VCaP (cell line): ENCODE measurements at regions not wholly inside any gene's neighbourhood (a gene's known extent, or its start where the extent isn't known, plus 50 kb on each side); places are given as distances from the start of the nearest gene placed in this dataset.

Experiments
- H3K27ac ChIP-seq: fragments of 450-650 bp; 2 replicates; pipeline ENCODE4 v1.5.1; 2017
- CTCF ChIP-seq: fragments of 450-650 bp; conservative IDR thresholded peaks from 2 replicates; pipeline ENCODE4 v1.5.1; 2017; ENCODE audit warnings: mild to moderate bottlenecking, moderate library complexity

DNA sequence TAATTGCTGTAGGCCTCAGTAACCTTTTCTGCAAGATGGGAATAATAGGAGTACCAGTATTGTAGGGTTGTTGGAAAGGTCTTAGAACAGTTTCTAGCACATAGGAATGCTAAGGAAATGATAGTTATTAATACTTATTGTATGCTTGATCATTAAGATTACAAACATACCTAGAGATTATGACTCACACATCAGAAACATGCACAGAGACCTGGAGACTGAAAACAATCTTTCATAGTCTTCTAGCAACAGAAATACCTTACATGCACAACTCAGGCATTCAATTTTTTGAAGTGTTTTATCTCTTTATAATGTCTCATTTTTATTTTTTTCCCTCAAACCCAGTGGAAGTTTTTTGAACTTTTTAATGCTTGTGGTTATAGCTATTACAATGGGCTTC is 104.4 kb upstream of the ZBTB20 start:
- TF ChIP-seq CTCF = no peak

DNA sequence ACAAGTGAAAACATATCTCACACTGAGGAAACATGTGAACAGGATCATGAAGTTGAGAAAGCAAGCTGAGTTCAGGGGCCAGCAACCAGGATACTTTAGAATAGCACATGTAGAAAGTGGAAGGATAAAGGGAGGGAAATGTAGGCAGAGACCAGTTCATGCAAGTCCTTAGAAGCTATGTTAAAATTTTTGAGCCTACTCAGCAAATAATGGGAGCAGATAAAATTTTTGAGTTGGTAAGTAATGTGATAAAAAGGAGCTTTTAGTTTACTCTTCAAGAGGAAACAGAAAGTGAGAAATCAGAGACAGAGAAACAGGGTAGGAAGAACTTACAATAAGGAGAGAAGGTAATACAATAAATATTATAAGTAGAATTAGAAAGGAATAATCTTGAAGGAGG is 105.6 kb upstream of the ZBTB20 start:
- no peak for TF ChIP-seq CTCF
- H3K27ac ChIP-seq = no peak overlapping the region

More for the DNA sequence above, 104.4 kb upstream of the ZBTB20 start:
- no peak overlapping the region for H3K27ac ChIP-seq

DNA sequence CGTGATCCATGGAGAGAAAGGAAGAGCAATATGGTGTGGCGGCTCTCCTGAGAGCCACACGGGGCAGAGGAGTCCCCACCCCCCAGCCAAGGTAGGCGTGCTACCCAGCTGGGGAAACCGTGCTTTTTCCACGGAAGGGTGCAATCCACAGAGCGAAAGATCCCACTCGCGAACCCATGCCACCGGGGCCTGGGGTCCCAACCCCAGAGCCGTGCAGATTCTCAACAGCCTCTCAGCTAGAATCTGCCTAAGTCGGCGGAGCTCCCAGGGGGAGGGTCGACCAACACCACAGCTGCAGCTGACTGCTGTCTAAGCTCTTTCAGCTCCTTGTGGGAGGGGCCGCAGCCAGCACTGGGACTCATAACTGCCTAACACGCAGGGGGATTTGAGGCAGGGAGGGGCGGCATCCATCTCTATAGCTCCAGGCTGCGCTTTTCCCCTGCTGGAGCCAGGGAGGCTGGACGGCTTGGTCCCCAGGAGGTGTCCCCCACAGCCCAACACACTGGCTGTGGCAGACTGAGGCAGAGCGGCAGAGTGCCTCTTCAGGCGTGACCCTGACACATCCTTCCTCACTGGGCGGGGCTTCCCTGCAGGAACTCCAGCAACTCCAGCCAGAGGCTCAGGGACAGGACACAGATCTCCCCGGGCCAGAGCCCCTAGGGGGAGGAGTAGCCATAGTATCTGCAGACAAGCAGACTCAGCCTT is 107.6 kb upstream of the ZBTB20 start:
- no peak for TF ChIP-seq CTCF
- no peak overlapping the region for H3K27ac ChIP-seq

- no peak overlapping the region for H3K27ac ChIP-seq
- TF ChIP-seq CTCF = no peak
These were observed 108.1 kb upstream of the ZBTB20 start for GRCh38 chr3:115255197-115255585.

GRCh38 chr3:115270849-115271248 is 123.8 kb upstream of the ZBTB20 start:
- TF ChIP-seq CTCF = no peak
- H3K27ac ChIP-seq = no peak overlapping the region

DNA sequence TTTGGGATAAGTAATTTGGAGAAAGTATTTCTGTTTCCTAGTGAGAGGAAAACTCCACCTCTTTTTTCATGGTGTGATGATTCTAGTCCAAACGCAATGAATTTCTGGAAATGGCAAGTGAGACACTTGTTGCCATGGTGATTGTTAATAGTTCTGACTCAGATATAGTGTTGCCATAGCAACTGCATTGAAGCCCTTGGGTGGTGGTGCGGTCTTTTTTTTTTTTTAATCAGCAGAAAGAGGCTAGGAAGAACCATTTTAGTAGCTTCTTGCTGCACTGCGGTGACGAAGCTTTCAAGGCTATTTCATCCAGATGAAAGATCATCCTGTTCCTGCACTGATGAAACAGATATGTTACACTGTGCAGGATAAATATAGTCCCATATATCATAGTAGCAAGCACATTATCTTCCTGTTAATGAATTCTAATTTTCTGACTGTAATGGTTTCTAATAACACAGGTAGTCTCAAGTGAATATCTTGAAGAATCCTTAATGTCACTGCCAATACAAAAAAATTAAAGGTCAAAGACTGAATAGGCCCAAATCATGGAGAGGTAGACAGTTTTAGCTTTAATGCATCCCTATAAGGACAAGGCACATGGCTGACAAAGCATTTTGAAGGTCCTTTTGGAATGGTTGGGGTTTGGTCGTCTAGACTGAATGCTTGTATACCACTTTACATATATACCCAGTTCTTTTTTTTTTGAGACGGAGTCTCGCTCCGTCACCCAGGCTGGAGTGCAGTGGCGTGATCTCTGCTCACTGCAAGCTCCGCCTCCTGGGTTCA is 125.1 kb upstream of the ZBTB20 start:
- no peak overlapping the region for H3K27ac ChIP-seq
- no peak for TF ChIP-seq CTCF

DNA sequence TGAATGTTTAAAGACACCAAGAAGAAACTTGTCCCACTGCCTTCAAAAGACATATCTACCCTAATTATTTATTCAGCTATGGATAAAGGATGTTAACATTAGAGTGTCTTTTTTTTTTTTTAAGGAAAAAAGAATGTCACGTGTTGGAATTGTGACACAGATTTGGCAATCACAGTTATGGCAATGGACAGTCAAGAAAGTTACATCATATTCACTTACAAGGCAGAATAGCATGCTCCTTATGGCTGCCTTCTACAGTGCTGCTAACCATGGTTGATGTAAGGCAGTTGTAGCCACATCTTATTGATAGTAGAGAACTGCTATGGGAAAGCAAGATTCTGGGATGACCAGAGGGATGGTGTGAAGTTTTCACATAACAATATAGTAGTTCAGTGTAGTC is 128.8 kb upstream of the ZBTB20 start:
- TF ChIP-seq CTCF = no peak

More for the DNA sequence above, 128.8 kb upstream of the ZBTB20 start:
- no peak overlapping the region for H3K27ac ChIP-seq
